ENCODE measurements at regions not wholly inside any gene's neighbourhood (a gene's known extent, or its start where the extent isn't known, plus 50 kb on each side); places are given as distances from the start of the nearest gene placed in this dataset.

- TF ChIP-seq, protein P1, sequence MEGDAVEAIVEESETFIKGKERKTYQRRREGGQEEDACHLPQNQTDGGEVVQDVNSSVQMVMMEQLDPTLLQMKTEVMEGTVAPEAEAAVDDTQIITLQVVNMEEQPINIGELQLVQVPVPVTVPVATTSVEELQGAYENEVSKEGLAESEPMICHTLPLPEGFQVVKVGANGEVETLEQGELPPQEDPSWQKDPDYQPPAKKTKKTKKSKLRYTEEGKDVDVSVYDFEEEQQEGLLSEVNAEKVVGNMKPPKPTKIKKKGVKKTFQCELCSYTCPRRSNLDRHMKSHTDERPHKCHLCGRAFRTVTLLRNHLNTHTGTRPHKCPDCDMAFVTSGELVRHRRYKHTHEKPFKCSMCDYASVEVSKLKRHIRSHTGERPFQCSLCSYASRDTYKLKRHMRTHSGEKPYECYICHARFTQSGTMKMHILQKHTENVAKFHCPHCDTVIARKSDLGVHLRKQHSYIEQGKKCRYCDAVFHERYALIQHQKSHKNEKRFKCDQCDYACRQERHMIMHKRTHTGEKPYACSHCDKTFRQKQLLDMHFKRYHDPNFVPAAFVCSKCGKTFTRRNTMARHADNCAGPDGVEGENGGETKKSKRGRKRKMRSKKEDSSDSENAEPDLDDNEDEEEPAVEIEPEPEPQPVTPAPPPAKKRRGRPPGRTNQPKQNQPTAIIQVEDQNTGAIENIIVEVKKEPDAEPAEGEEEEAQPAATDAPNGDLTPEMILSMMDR (IDR thresholded peaks at IDR 0.05; ENCODE audit: insufficient read depth, low read depth, low read length): no peak
- no peak overlapping the region for H3K4me3 ChIP-seq (ENCODE audit: low read depth, low read length)
- no peak for DNase-seq (ENCODE audit: low read depth)
Measured at GRCh38 chr10:60453036-60453435, 63.4 kb upstream of the ANK3 start.

GRCh38 chr10:60450291-60450690 is 60.6 kb upstream of the ANK3 start:
- no peak overlapping the region for H3K4me3 ChIP-seq (ENCODE audit: low read depth, low read length)
- no peak for DNase-seq (ENCODE audit: low read depth)
- TF ChIP-seq, protein P1 (IDR thresholded peaks at IDR 0.05; ENCODE audit: insufficient read depth, low read depth, low read length): no peak

- TF ChIP-seq, protein P1 (IDR thresholded peaks at IDR 0.05; ENCODE audit: insufficient read depth, low read depth, low read length): no peak
- H3K4me3 ChIP-seq (ENCODE audit: low read depth, low read length): no peak overlapping the region
- DNase-seq (ENCODE audit: low read depth): no peak
Measured at GRCh38 chr10:60448246-60448645, 58.6 kb upstream of the ANK3 start.

DNA sequence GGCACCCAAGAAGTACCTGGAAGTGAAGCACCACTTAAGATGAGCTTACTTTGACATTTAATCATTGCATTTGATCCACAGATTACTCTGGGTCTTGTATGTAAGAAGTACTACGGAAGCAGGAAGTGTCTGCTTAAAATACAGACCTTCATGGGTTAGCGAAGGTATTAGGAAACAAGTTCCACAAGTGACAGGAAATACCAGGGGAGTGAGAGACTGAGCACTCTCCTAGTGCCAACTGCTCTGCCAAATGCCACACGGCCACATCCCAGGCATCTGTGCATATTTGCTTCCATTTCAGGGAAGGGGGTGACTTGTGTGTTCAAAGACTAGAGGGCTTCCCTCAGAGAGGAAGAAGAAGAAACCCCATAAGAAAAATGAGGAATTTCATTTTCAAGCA is 57.2 kb upstream of the ANK3 start:
- H3K4me3 ChIP-seq (ENCODE audit: low read depth, low read length): no peak overlapping the region
- no peak for DNase-seq (ENCODE audit: low read depth)
- TF ChIP-seq, protein P1 (IDR thresholded peaks at IDR 0.05; ENCODE audit: insufficient read depth, low read depth, low read length): no peak

DNA sequence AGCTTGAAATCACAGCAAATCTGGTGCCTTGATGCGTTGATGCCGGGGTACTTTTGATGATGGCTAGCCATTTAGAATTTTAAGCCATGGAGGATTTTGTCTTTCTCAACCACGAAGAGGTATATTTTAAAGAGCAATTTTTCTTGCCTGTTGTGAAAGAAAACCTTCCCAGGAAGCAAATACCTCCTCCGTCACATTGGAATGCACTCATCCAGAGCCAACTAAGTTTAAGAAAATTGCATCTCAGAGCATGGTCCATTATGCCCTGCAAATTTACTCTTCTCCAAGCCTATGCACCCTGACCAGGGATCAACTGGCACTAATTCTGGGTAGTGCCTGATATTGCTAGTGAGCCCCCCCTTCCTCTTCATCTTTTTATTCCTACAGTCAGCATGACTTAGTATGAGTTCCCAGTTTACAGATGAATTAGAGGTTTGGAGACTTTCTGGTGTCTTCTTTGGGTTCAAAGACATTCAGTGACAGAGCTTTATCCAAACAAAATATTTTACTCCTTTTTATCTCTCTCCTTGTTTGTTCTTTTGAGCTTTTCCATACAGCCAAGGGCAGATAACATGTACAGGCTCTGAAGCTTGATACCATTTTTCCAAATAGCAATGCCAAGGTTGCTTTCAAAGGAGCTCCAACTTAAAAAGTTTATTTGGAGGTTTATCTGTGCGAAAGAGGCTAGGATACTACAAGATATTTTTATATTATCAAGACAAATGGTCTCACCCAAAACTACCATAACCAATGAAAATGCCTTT is 56.6 kb upstream of the ANK3 start:
- TF ChIP-seq, protein P1 (IDR thresholded peaks at IDR 0.05; ENCODE audit: insufficient read depth, low read depth, low read length): no peak
- no peak overlapping the region for H3K4me3 ChIP-seq (ENCODE audit: low read depth, low read length)
- no peak for DNase-seq (ENCODE audit: low read depth)

DNA sequence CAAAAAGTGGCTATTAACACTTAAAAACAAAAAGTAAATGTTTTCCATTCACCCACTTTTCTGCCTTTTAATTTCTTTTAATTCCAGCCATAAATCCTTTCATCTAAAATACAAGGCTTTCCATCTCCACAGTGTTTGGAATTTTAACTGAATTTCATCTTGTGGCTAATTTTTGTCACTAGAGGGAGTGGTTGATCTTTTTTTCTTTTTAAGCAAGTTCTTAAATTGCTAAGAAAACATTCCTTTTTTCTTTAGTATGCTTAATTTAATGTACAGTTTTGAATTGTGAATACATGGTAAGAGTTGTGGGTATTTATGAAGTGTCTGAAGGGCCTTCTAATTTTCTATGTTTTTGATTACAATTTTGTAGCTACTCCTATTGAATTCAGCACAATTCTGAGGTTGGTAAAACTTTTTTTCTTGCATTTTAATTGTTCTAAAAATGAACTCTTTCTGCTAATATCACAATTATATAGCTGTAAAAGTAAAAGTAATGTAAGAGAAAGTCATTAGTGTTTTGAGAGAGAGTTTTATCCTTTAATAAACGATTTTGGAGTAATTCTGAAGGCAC is 54.9 kb upstream of the ANK3 start:
- peak; percentile 62 for DNase-seq (ENCODE audit: low read depth)
- H3K4me3 ChIP-seq (ENCODE audit: low read depth, low read length): no peak overlapping the region
- TF ChIP-seq, protein P1 (IDR thresholded peaks at IDR 0.05; ENCODE audit: insufficient read depth, low read depth, low read length): peak; percentile 62
